SU-DHL-6 (cell line): ENCODE measurements at regions not wholly inside any gene's neighbourhood (a gene's known extent, or its start where the extent isn't known, plus 50 kb on each side); places are given as distances from the start of the nearest gene placed in this dataset.

Experiments
- H2AFZ ChIP-seq: fragments of 200-600 bp; sonication (generic); 2 replicates; pipeline ENCODE4 v1.6.1; 2014; ENCODE audit warnings: low read depth, mild to moderate bottlenecking, moderate library complexity, mixed read lengths, antibody characterized with exemption, low read length; ENCODE audit not compliant: severe bottlenecking
- H3F3A ChIP-seq: fragments of 200-600 bp; shearing (Covaris generic); 2 replicates; pipeline ENCODE4 v1.6.0; 2016; ENCODE audit warnings: antibody characterized with exemption, mild to moderate bottlenecking; ENCODE audit not compliant: insufficient read depth
- H3K27ac ChIP-seq: fragments of 200-600 bp; sonication (generic); 2 replicates; pipeline ENCODE4 v1.5.1; 2016; ENCODE audit warnings: low read depth, mild to moderate bottlenecking, low read length, moderate library complexity, mixed read lengths
- H3K27me3 ChIP-seq: fragments of 200-600 bp; sonication (generic), shearing (Covaris generic); 2 replicates; pipeline ENCODE4 v1.6.0; 2014; ENCODE audit warnings: mild to moderate bottlenecking, low read length
- H3K36me3 ChIP-seq: fragments of 200-600 bp; sonication (generic); 2 replicates; pipeline ENCODE4 v1.6.1; 2014; ENCODE audit warnings: mild to moderate bottlenecking, low read length, mixed read lengths
- H3K4me2 ChIP-seq: fragments of 300-600, 200-600 bp; shearing (Covaris generic), sonication (generic); 2 replicates; pipeline ENCODE4 v1.6.0; 2014; ENCODE audit warnings: low read length, low read depth, mild to moderate bottlenecking; ENCODE audit not compliant: poor library complexity, severe bottlenecking
- H3K4me3 ChIP-seq: fragments of 200-600 bp; sonication (generic); 2 replicates; pipeline ENCODE4 v1.5.1; 2014; ENCODE audit warnings: antibody characterized with exemption, low read length, mild to moderate bottlenecking, mixed read lengths; ENCODE audit not compliant: insufficient read depth, poor library complexity, severe bottlenecking
- H3K79me2 ChIP-seq: fragments of 200-600 bp; sonication (generic); 2 replicates; pipeline ENCODE4 v1.6.1; 2014; ENCODE audit warnings: mild to moderate bottlenecking, low read length, moderate library complexity; ENCODE audit not compliant: insufficient read depth
- H3K9ac ChIP-seq: fragments of 200-600 bp; sonication (generic); 2 replicates; pipeline ENCODE4 v1.7.0; 2014; ENCODE audit warnings: mild to moderate bottlenecking, low read length
- H3K9me2 ChIP-seq: fragments of 200-600 bp; sonication (generic); replicated peaks from 2 replicates; pipeline ENCODE4 v1.6.1; 2014; ENCODE audit warnings: low read length; ENCODE audit not compliant: insufficient read depth
- H3K9me3 ChIP-seq: fragments of 200-600 bp; sonication (generic); 2 replicates; pipeline ENCODE4 v1.6.1; 2014; ENCODE audit warnings: low read length, mixed read lengths; ENCODE audit not compliant: insufficient read depth
- H4K20me1 ChIP-seq: fragments of 200-600 bp; sonication (generic); 2 replicates; pipeline ENCODE4 v1.6.1; 2014; ENCODE audit warnings: low read depth, mild to moderate bottlenecking, antibody characterized with exemption, low read length, moderate library complexity, mixed read lengths
- CTCF ChIP-seq: fragments of 200-600 bp; sonication (generic); IDR thresholded peaks from one replicate; pipeline ENCODE4 v1.5.1; 2017; ENCODE audit warnings: antibody characterized with exemption, mild to moderate bottlenecking, low read length, moderate library complexity; ENCODE audit not compliant: insufficient read depth, poor library complexity, severe bottlenecking
- EZH2phosphoT487 ChIP-seq: fragments of 200-600 bp; sonication (generic), shearing (Covaris generic); conservative IDR thresholded peaks from 2 replicates; pipeline ENCODE4 v1.6.1; 2018; ENCODE audit warnings: mild to moderate bottlenecking, antibody characterized with exemption, low read length, moderate library complexity, mixed read lengths

GRCh38 chr7:153027210-153027609 lies 267.7 kb downstream of the ACTR3B start:
- H3K9me2 ChIP-seq: no peaks in the 10 kb centered on the region
- H3K9ac ChIP-seq: no peak overlapping the region
- H3K27me3 ChIP-seq: no peaks in the 10 kb centered on the region
- no peaks in the 10 kb centered on the region for H4K20me1 ChIP-seq
- H3F3A ChIP-seq: no peaks in the 10 kb centered on the region
- H3K4me2 ChIP-seq: no peak overlapping the region
- H2AFZ ChIP-seq: no peak overlapping the region
- no peaks in the 10 kb centered on the region for H3K36me3 ChIP-seq
- no peak overlapping the region for H3K4me3 ChIP-seq
- no peak overlapping the region for H3K27ac ChIP-seq
- no peaks in the 10 kb centered on the region for H3K9me3 ChIP-seq
- no peak for TF ChIP-seq EZH2phosphoT487
- no peak for TF ChIP-seq CTCF
- H3K79me2 ChIP-seq: no peaks in the 10 kb centered on the region

DNA sequence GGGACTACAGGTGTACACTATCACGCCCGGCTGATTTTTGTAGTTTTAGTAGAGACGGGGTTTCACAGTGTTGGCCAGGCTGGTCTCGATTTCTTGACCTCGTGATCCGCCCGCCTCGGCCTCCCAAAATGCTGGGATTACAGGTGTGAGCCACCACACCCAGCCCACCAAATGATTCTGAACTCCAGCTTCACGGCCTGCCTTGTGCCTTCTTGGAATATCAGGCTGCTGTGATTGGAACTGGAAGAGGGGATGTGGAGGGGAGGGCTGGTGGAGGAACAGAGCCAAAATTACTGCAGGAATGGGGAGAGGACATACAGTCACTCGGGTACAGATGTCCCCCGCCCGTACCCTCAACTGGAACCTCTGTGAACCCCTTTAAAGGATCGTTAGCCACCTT lies 268.4 kb downstream of the ACTR3B start:
- Histone ChIP-seq H3K36me3 (no peaks in the 10 kb centered on the region), H3K4me2 (no peak overlapping the region), H3F3A (no peaks in the 10 kb centered on the region), H3K27ac (no peak overlapping the region), H3K27me3 (no peaks in the 10 kb centered on the region), H3K9me2 (no peaks in the 10 kb centered on the region), H3K4me3 (no peak overlapping the region), H4K20me1 (no peaks in the 10 kb centered on the region), H3K9me3 (no peaks in the 10 kb centered on the region), H2AFZ (no peak overlapping the region), H3K79me2 (no peaks in the 10 kb centered on the region), H3K9ac (no peak overlapping the region)
- TF ChIP-seq CTCF (no peak), EZH2phosphoT487 (no peak)

GRCh38 chr7:153030976-153031375 lies 271.4 kb downstream of the ACTR3B start:
- no peak overlapping the region for H2AFZ ChIP-seq

More at GRCh38 chr7:153030976-153031375, 271.4 kb downstream of the ACTR3B start:
- Histone ChIP-seq H3K4me3 (no peak overlapping the region), H3K9ac (no peak overlapping the region), H4K20me1 (no peaks in the 10 kb centered on the region), H3K36me3 (no peaks in the 10 kb centered on the region), H3K9me2 (no peaks in the 10 kb centered on the region), H3K27ac (no peak overlapping the region), H3K9me3 (no peaks in the 10 kb centered on the region), H3K79me2 (no peaks in the 10 kb centered on the region), H3K27me3 (no peaks in the 10 kb centered on the region), H3K4me2 (no peak overlapping the region), H3F3A (no peaks in the 10 kb centered on the region)
- TF ChIP-seq CTCF (no peak), EZH2phosphoT487 (no peak)
